NB4 (cell line): ENCODE measurements at regions not wholly inside any gene's neighbourhood (a gene's known extent, or its start where the extent isn't known, plus 50 kb on each side); places are given as distances from the start of the nearest gene placed in this dataset.

Experiments
- CTCF ChIP-seq: IDR thresholded peaks from one replicate; pipeline ENCODE4 v1.5.1; 2012; ENCODE audit warnings: low read depth, low read length
- POLR2A ChIP-seq: IDR thresholded peaks from 2 replicates; pipeline ENCODE4 v1.6.1; 2011; ENCODE audit warnings: mild to moderate bottlenecking; ENCODE audit not compliant: insufficient read length; ENCODE audit errors: extremely low read depth

GRCh38 chr10:31698181-31698830 is 230.3 kb downstream of the ARHGAP12 start:
- TF ChIP-seq CTCF = no peak
- TF ChIP-seq POLR2A = no peak
